K562 (cell line): ENCODE measurements at regions not wholly inside any gene's neighbourhood (a gene's known extent, or its start where the extent isn't known, plus 50 kb on each side); places are given as distances from the start of the nearest gene placed in this dataset.

ENCODE experiments used
- ATAC-seq: fragments of 200-7000 bp; cut with Tn5 transposase; 3 replicates; pipeline ENCODE4 v1.9.1; 2020; ENCODE audit warnings: moderate library complexity
- BruUV-seq: library from RNA; stranded (reverse); fragments of 400-500 nt; replicated peaks from 2 replicates; lab custom pipeline; 2021; lab: Mats Ljungman, UMichigan
- CTCF ChIA-PET: fragments of 300-600 bp; formaldehyde crosslinking; extraction: SDS; loops from one replicate; lab custom pipeline; 2021; ENCODE audit warnings: low intra/inter-chr PET ratio; lab: Yijun Ruan, JAX
- POLR2A ChIA-PET: fragments of 300-600, 350-650 bp; sonication (Branson Sonifier 250); formaldehyde crosslinking; extraction: SDS; loops from one replicate; lab custom pipeline; 2021; ENCODE audit warnings: antibody characterized with exemption, inconsistent platforms; lab: Yijun Ruan, JAX
- DNase-seq, 4 experiments: peaks; one replicate each; pipeline versions ENCODE4 v3.0.0 to v3.0.0-alpha.2; 2011 to 2018; ENCODE audit warnings: low spot score in 3 of 4, mixed read lengths in 3 of 4; ENCODE audit errors: extremely low read depth in 1 of 4
- FAIRE-seq: peaks from 2 replicates; lab custom pipeline; 2011; peaks lifted over from hg19 to GRCh38; lab: Jason Lieb, UNC
- H2AFZ ChIP-seq: 2 replicates; pipeline ENCODE4 v1.6.0; 2011; ENCODE audit warnings: low read depth, low read length, control low read depth, inconsistent platforms
- H3K27ac ChIP-seq: fragments of 200-600 bp; 3 replicates; pipeline ENCODE4 v1.8.0; 2011; ENCODE audit warnings: low read depth, mild to moderate bottlenecking, control low read depth, inconsistent platforms, low read length, moderate library complexity, mixed read lengths; ENCODE audit errors: extremely low read depth
- H3K27me3 ChIP-seq, 2 experiments: fragments of 300-600 bp in 1 of 2; 2 replicates in 1 of 2; 3 replicates in 1 of 2; pipeline versions ENCODE4 v1.6.0 to v1.8.0; 2011; ENCODE audit warnings: inconsistent platforms in 2 of 2, low read length in 2 of 2, mild to moderate bottlenecking in 1 of 2, mixed read lengths in 1 of 2, moderate library complexity in 1 of 2; ENCODE audit not compliant: control insufficient read depth in 2 of 2, insufficient read depth in 2 of 2
- H3K36me3 ChIP-seq: fragments of 300-600 bp; 3 replicates; pipeline ENCODE4 v1.8.0; 2011; ENCODE audit warnings: mild to moderate bottlenecking, low read length, inconsistent platforms; ENCODE audit not compliant: control insufficient read depth, insufficient read depth
- H3K4me1 ChIP-seq, 2 experiments: fragments of 200-600 bp in 1 of 2; replicated peaks in 1 of 2; 2 replicates in 1 of 2; 3 replicates in 1 of 2; pipeline versions ENCODE4 v1.5.1 to v1.8.0; 2011; ENCODE audit warnings: inconsistent platforms in 2 of 2, low read length in 2 of 2, mild to moderate bottlenecking in 1 of 2, mixed read lengths in 1 of 2, moderate library complexity in 1 of 2; ENCODE audit not compliant: control insufficient read depth in 2 of 2, insufficient read depth in 2 of 2
- H3K4me2 ChIP-seq: 2 replicates; pipeline ENCODE4 v1.6.1; 2011; ENCODE audit warnings: low read length, control low read depth, inconsistent platforms, mixed read lengths; ENCODE audit not compliant: insufficient read depth
- H3K4me3 ChIP-seq: fragments of 200-600 bp; sonication (generic), shearing (Covaris generic); 2 replicates; pipeline ENCODE4 v1.5.1; 2016; ENCODE audit warnings: control low read depth, inconsistent platforms
- H3K79me2 ChIP-seq: fragments of 200-600 bp; 3 replicates; pipeline ENCODE4 v1.8.0; 2011; ENCODE audit warnings: low read length, inconsistent platforms; ENCODE audit not compliant: control insufficient read depth, insufficient read depth
- H3K9ac ChIP-seq, 2 experiments: 2 replicates each; pipeline versions ENCODE4 v1.6.0 to v1.6.1; 2011; ENCODE audit warnings: low read depth in 2 of 2, low read length in 2 of 2, control low read depth in 1 of 2, inconsistent platforms in 1 of 2, mild to moderate bottlenecking in 1 of 2, mixed read lengths in 1 of 2; ENCODE audit not compliant: insufficient read depth in 1 of 2
- H3K9me1 ChIP-seq: one replicate; pipeline ENCODE4 v1.6.0; 2011; ENCODE audit warnings: inconsistent platforms, mild to moderate bottlenecking, low read length, moderate library complexity; ENCODE audit not compliant: control insufficient read depth, insufficient read depth
- H3K9me3 ChIP-seq: replicated peaks from 2 replicates; pipeline ENCODE4 v1.5.1; 2011; ENCODE audit warnings: low read depth, low read length, inconsistent platforms; ENCODE audit not compliant: control insufficient read depth, insufficient read depth
- H4K20me1 ChIP-seq: replicated peaks from 2 replicates; pipeline ENCODE4 v1.6.1; 2011; ENCODE audit warnings: low read length, inconsistent platforms, mixed read lengths; ENCODE audit not compliant: control insufficient read depth, insufficient read depth
- BRD9 ChIP-seq: fragments of 450-650 bp; IDR thresholded peaks from 2 replicates; pipeline ENCODE4 v1.6.1; 2018; ENCODE audit warnings: low read depth; ENCODE audit not compliant: partially characterized antibody
- CCNT2 ChIP-seq: IDR thresholded peaks from 2 replicates; pipeline ENCODE4 v1.6.1; 2011; ENCODE audit warnings: borderline replicate concordance, low read depth, mild to moderate bottlenecking, moderate library complexity, mixed read lengths, low read length; ENCODE audit not compliant: insufficient read length; ENCODE audit errors: extremely low read depth
- ETV5 ChIP-seq: sonication (generic); formaldehyde crosslinking; IDR thresholded peaks from 2 replicates; pipeline ENCODE4 v1.4.0; 2020; ENCODE audit warnings: low read depth, mild to moderate bottlenecking, missing genetic modification reagents
- HNRNPL ChIP-seq: fragments of 200-400 bp; formaldehyde crosslinking; IDR thresholded peaks from 2 replicates; pipeline ENCODE4 v1.6.1; 2017; ENCODE audit warnings: low read depth, mild to moderate bottlenecking, low read length
- IFI16 ChIP-seq: fragments of 250-450 bp; sonication (Bioruptor Pico); IDR thresholded peaks from 2 replicates; pipeline ENCODE4 v2.1.2; 2022; ENCODE audit warnings: mild to moderate bottlenecking, inconsistent platforms
- NCOA2 ChIP-seq, 2 experiments: fragments of 450-650 bp; IDR thresholded peaks; 2 replicates each; pipeline ENCODE4 v1.6.1; 2018; ENCODE audit warnings: mild to moderate bottlenecking in 2 of 2, moderate library complexity in 1 of 2; ENCODE audit not compliant: partially characterized antibody in 2 of 2
- NFIX ChIP-seq: fragments of 250-450 bp; sonication (Bioruptor Pico); IDR thresholded peaks from 2 replicates; pipeline ENCODE4 v1.4.0; 2020; ENCODE audit warnings: low read depth, mild to moderate bottlenecking, moderate library complexity
- NFYB ChIP-seq: IDR thresholded peaks from 2 replicates; pipeline ENCODE4 v1.6.1; 2011; ENCODE audit warnings: mild to moderate bottlenecking, moderate library complexity; ENCODE audit not compliant: insufficient read length; ENCODE audit errors: extremely low read depth
- SUPT5H ChIP-seq: fragments of 450-650 bp; IDR thresholded peaks from 2 replicates; pipeline ENCODE4 v1.6.1; 2016
- ZBTB8A ChIP-seq: fragments of 450-650 bp; IDR thresholded peaks from 2 replicates; pipeline ENCODE4 v1.6.1; 2018; ENCODE audit warnings: mild to moderate bottlenecking, moderate library complexity; ENCODE audit not compliant: partially characterized antibody
- ZNF239 ChIP-seq: fragments of 250-450 bp; sonication (Bioruptor Pico); IDR thresholded peaks from 2 replicates; pipeline ENCODE4 v1.4.0; 2020; ENCODE audit warnings: mild to moderate bottlenecking
- WGBS: fragments of 100-300 bp; shearing (Covaris generic); methylation state at CpG from one replicate; pipeline ENCODE4 v1.1.6; 2016; ENCODE audit warnings: low coverage, mixed read lengths; ENCODE audit not compliant: insufficient coverage; ENCODE audit errors: missing lambda C conversion rate; 5-methylcytosine and 5-hydroxymethylcytosine counted together
- in situ Hi-C: fragments of 300-500 bp; cut with MboI; formaldehyde crosslinking; loops from 4 replicates; pipeline ENCODE4 v1.15.0; 2018; ENCODE audit warnings: inconsistent platforms, mixed read lengths
- intact Hi-C: fragments of 100-400 bp; cut with micrococcal nuclease; formaldehyde crosslinking; loops from 2 replicates; pipeline ENCODE4 v1.14.2; 2022
- TF ChIP-seq, protein P1 (sequence below): fragments of 250-450 bp; sonication (Bioruptor Pico); IDR thresholded peaks from 2 replicates; pipeline ENCODE4 v1.6.1; 2021; ENCODE audit warnings: mild to moderate bottlenecking
- TF ChIP-seq, protein P2 (sequence below): IDR thresholded peaks from 3 replicates; pipeline ENCODE4 v1.6.1; 2011; ENCODE audit warnings: borderline replicate concordance, mild to moderate bottlenecking, moderate library complexity; ENCODE audit not compliant: insufficient read length; ENCODE audit errors: extremely low read depth
- TF ChIP-seq, protein P3 (sequence below), 3 experiments: fragments of 200-800 bp in 1 of 3; sonication (Bioruptor generic) in 1 of 3; sonication (generic) in 1 of 3; formaldehyde crosslinking in 1 of 3; IDR thresholded peaks; 2 replicates each; pipeline versions ENCODE4 v1.6.1 to v1.8.0; 2016 to 2022; ENCODE audit warnings: mild to moderate bottlenecking in 2 of 3, missing compliant biosample characterization in 2 of 3, missing genetic modification characterization in 2 of 3, missing genetic modification reagents in 1 of 3
- TF ChIP-seq, protein P4 (sequence below): conservative IDR thresholded peaks from 2 replicates; pipeline ENCODE4 v1.6.1; 2011; ENCODE audit warnings: low read depth, mild to moderate bottlenecking, low read length; ENCODE audit not compliant: control insufficient read depth
- TF ChIP-seq, protein P5 (sequence below): fragments of 450-650 bp; conservative IDR thresholded peaks from 2 replicates; pipeline ENCODE4 v1.6.1; 2016; ENCODE audit warnings: missing genetic modification characterization, low read depth, mild to moderate bottlenecking, missing compliant biosample characterization, moderate library complexity

DNA sequence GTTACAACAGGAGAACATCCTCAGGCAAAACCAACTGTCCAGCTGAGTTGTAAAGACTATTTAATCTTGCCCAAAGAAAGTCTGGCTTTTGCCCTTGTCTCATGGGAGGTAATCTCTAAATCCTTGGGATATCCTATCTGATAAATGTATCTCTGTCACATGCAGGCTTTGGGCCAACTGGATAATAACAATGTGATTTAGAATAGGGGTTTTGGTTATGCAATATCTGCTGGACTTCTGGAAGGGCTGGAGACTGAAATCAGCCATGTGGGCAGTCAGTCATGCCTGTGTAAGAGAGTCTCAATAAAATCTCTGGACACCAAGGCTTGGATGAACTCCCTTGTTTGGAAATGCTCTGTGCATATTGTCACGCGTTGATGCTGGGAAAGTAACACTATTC is 56.3 kb upstream of the PRL start:
- no peak overlapping the region for H3K9ac ChIP-seq
- no peak for FAIRE-seq
- intact Hi-C loops: no loop called here
- TF ChIP-seq IFI16 (CRISPR knock-in tag) (no peak), HNRNPL (no peak), NFYB (no peak), CCNT2 (no peak), ZBTB8A (no peak), NCOA2 (IDR thresholded peaks at IDR 0.05; ENCODE audit: partially characterized antibody in 2 of 2) (no peak), ZNF239 (CRISPR knock-in tag) (no peak), ETV5 (CRISPR knock-in tag) (no peak), SUPT5H (no peak), NFIX (no peak), BRD9 (no peak)
- TF ChIP-seq, protein P1, sequence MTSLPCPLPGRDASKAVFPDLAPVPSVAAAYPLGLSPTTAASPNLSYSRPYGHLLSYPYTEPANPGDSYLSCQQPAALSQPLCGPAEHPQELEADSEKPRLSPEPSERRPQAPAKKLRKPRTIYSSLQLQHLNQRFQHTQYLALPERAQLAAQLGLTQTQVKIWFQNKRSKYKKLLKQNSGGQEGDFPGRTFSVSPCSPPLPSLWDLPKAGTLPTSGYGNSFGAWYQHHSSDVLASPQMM (CRISPR knock-in tag): no peak
- TF ChIP-seq, protein P2, sequence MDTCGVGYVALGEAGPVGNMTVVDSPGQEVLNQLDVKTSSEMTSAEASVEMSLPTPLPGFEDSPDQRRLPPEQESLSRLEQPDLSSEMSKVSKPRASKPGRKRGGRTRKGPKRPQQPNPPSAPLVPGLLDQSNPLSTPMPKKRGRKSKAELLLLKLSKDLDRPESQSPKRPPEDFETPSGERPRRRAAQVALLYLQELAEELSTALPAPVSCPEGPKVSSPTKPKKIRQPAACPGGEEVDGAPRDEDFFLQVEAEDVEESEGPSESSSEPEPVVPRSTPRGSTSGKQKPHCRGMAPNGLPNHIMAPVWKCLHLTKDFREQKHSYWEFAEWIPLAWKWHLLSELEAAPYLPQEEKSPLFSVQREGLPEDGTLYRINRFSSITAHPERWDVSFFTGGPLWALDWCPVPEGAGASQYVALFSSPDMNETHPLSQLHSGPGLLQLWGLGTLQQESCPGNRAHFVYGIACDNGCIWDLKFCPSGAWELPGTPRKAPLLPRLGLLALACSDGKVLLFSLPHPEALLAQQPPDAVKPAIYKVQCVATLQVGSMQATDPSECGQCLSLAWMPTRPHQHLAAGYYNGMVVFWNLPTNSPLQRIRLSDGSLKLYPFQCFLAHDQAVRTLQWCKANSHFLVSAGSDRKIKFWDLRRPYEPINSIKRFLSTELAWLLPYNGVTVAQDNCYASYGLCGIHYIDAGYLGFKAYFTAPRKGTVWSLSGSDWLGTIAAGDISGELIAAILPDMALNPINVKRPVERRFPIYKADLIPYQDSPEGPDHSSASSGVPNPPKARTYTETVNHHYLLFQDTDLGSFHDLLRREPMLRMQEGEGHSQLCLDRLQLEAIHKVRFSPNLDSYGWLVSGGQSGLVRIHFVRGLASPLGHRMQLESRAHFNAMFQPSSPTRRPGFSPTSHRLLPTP: no peak
- TF ChIP-seq, protein P3, sequence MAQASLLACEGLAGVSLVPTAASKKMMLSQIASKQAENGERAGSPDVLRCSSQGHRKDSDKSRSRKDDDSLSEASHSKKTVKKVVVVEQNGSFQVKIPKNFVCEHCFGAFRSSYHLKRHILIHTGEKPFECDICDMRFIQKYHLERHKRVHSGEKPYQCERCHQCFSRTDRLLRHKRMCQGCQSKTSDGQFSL (CRISPR knock-in tag; IDR thresholded peaks at IDR 0.05): no peak
- TF ChIP-seq, protein P3 (tag; IDR thresholded peaks at IDR 0.05): no peak
- TF ChIP-seq, protein P4, sequence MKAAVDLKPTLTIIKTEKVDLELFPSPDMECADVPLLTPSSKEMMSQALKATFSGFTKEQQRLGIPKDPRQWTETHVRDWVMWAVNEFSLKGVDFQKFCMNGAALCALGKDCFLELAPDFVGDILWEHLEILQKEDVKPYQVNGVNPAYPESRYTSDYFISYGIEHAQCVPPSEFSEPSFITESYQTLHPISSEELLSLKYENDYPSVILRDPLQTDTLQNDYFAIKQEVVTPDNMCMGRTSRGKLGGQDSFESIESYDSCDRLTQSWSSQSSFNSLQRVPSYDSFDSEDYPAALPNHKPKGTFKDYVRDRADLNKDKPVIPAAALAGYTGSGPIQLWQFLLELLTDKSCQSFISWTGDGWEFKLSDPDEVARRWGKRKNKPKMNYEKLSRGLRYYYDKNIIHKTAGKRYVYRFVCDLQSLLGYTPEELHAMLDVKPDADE: no peak
- TF ChIP-seq, protein P5, sequence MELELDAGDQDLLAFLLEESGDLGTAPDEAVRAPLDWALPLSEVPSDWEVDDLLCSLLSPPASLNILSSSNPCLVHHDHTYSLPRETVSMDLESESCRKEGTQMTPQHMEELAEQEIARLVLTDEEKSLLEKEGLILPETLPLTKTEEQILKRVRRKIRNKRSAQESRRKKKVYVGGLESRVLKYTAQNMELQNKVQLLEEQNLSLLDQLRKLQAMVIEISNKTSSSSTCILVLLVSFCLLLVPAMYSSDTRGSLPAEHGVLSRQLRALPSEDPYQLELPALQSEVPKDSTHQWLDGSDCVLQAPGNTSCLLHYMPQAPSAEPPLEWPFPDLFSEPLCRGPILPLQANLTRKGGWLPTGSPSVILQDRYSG (tag): no peak

More for the DNA sequence above, 56.3 kb upstream of the PRL start:
- WGBS: 0% methylated on average over 2 of the region's 2 CpGs
- Histone ChIP-seq H3K4me3 (no peak overlapping the region), H3K9me3 (no peaks in the 10 kb centered on the region), H2AFZ (no peak overlapping the region), H3K79me2 (no peaks in the 10 kb centered on the region), H3K4me2 (no peak overlapping the region), H3K4me1 (no peaks in the 10 kb centered on the region), H3K27me3 (no peaks in the 10 kb centered on the region), H3K9me1 (no peaks in the 10 kb centered on the region), H3K27ac (no peak overlapping the region), H4K20me1 (no peaks in the 10 kb centered on the region), H3K36me3 (no peaks in the 10 kb centered on the region)
- DNase-seq (no peak), ATAC-seq (no peak)
- no TSS peak for BruUV-seq
- CTCF ChIA-PET: no interaction called here
- POLR2A ChIA-PET: interaction anchor here (0.8 to 1.4 kb wide), 2 partner anchors 9 to 10 kb away, joined by 3 to 5 read pairs; no protein-coding TSS in a partner anchor
- in situ Hi-C loops: no loop called here
